ENCODE measurements at regions not wholly inside any gene's neighbourhood (a gene's known extent, or its start where the extent isn't known, plus 50 kb on each side); places are given as distances from the start of the nearest gene placed in this dataset.

- TF ChIP-seq, protein P1, sequence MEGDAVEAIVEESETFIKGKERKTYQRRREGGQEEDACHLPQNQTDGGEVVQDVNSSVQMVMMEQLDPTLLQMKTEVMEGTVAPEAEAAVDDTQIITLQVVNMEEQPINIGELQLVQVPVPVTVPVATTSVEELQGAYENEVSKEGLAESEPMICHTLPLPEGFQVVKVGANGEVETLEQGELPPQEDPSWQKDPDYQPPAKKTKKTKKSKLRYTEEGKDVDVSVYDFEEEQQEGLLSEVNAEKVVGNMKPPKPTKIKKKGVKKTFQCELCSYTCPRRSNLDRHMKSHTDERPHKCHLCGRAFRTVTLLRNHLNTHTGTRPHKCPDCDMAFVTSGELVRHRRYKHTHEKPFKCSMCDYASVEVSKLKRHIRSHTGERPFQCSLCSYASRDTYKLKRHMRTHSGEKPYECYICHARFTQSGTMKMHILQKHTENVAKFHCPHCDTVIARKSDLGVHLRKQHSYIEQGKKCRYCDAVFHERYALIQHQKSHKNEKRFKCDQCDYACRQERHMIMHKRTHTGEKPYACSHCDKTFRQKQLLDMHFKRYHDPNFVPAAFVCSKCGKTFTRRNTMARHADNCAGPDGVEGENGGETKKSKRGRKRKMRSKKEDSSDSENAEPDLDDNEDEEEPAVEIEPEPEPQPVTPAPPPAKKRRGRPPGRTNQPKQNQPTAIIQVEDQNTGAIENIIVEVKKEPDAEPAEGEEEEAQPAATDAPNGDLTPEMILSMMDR (IDR thresholded peaks at IDR 0.05): no peak
- no peak for TF ChIP-seq POLR2A (IDR thresholded peaks at IDR 0.05)
Measured at GRCh38 chr13:104983601-104984000, 1551.9 kb downstream of the EFNB2 start.
